ENCODE measurements at regions not wholly inside any gene's neighbourhood (a gene's known extent, or its start where the extent isn't known, plus 50 kb on each side); places are given as distances from the start of the nearest gene placed in this dataset.
"Not testable (repeated sequence)": the region's sequence is repeated elsewhere in the genome, so short reads cannot be mapped to it uniquely, and the experiment has no call there.

DNA sequence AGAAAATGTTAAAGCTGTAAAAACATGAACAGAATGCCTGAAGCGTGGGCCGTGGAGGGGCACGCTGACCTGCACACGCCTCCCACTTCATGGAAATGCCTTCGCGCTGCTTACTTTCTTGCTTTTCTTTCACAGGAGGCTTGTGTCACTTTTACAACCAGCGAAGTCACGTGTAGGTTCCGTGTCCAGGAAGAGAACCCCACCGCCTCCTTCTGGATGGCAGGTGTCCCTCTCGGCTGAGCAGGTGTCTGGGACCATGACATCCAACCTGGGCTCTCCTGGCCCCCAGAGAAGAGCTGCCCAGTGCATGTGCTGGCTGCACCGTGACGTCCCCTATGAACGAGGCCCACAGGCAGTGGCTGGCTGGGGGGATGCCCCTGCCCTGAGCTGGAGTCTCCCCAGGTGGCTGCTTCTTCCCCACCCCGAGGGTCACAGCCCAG, 345.0 kb upstream of the SFSWAP start:
- Histone ChIP-seq H3K27me3 (ENCODE audit: control insufficient read depth, insufficient read depth, low read length) (no peaks in the 10 kb centered on the region), H3K4me3 (ENCODE audit: low read depth, low read length) (no peak overlapping the region), H3K36me3 (ENCODE audit: control insufficient read depth, insufficient read depth, low read length) (no peaks in the 10 kb centered on the region)
- DNase-seq (ENCODE audit: low read depth) = no peak
- no peak for FAIRE-seq
- no peak for TF ChIP-seq CTCF (IDR thresholded peaks at IDR 0.05; ENCODE audit: insufficient read depth, low read length, severe bottlenecking)

DNA sequence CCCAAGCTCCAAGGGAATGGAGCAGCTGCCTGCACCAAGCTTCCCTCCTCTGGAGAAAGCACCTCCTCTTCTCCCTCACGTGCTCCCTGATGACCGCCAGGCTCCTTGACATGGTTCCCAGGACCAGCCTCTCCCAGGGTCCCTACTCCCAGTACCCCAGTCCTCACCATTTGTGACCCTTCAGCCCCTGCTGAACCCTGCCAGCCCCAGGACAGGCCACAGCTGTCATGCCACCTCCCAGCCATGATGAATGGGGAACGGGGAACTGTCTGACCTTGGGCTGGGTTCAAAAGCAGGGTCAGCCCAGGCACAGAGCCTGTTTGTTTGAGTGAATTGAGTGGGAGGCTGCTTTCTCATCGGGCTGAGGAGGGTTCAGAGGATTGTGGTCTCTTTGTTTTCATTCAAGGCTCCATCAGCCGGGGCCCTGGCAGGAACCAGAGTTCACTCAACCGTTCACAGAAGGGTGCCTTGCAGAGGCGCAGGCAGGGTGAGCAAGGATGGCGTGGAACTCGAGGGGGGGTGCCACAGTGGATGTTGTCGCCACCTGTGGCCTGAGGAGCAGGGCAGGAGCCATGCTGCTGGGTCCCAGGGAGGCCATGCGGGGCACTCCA, 344.5 kb upstream of the SFSWAP start:
- DNase-seq (ENCODE audit: low read depth) (no peak), FAIRE-seq (no peak)
- Histone ChIP-seq H3K4me3 (ENCODE audit: low read depth, low read length) (no peak overlapping the region), H3K27me3 (ENCODE audit: control insufficient read depth, insufficient read depth, low read length) (no peaks in the 10 kb centered on the region), H3K36me3 (ENCODE audit: control insufficient read depth, insufficient read depth, low read length) (no peaks in the 10 kb centered on the region)
- TF ChIP-seq CTCF (IDR thresholded peaks at IDR 0.05; ENCODE audit: insufficient read depth, low read length, severe bottlenecking) = no peak

- not testable (repeated sequence) for H3K27me3 ChIP-seq (ENCODE audit: control insufficient read depth, insufficient read depth, low read length); FAIRE-seq; H3K4me3 ChIP-seq (ENCODE audit: low read depth, low read length); H3K36me3 ChIP-seq (ENCODE audit: control insufficient read depth, insufficient read depth, low read length); DNase-seq (ENCODE audit: low read depth)
These were observed 343.6 kb upstream of the SFSWAP start for GRCh38 chr12:131367067-131367982.

- no peak for TF ChIP-seq CTCF (IDR thresholded peaks at IDR 0.05; ENCODE audit: insufficient read depth, low read length, severe bottlenecking)
- Histone ChIP-seq H3K27me3 (ENCODE audit: control insufficient read depth, insufficient read depth, low read length) (no peaks in the 10 kb centered on the region), H3K4me3 (ENCODE audit: low read depth, low read length) (no peak overlapping the region), H3K36me3 (ENCODE audit: control insufficient read depth, insufficient read depth, low read length) (no peaks in the 10 kb centered on the region)
- DNase-seq (ENCODE audit: low read depth) (no peak), FAIRE-seq (no peak)
These were observed 342.8 kb upstream of the SFSWAP start for GRCh38 chr12:131367983-131368667.

DNA sequence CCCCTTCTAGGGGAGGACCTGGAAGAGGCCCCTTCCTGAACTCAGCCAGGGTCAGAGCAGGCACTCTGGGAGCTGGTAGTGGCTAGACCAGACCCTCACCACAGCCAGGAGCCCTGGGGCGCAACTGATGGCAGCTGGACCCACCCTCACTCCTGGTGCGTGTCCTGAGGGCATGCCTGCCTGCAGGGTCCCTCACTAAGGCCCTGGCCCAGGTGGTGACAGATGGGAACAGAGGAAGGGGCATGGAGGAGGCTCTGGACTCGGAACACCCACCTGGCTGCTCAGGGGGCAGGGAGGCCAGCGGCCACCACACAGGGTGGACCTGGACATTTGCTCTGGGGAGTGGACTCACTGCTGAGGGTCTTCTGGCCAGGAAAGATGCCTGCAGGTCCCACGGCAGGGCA, 342.2 kb upstream of the SFSWAP start:
- DNase-seq (ENCODE audit: low read depth) (no peak), FAIRE-seq (no peak)
- no peaks in the 10 kb centered on the region for H3K27me3 ChIP-seq (ENCODE audit: control insufficient read depth, insufficient read depth, low read length)
- TF ChIP-seq CTCF (IDR thresholded peaks at IDR 0.05; ENCODE audit: insufficient read depth, low read length, severe bottlenecking) = no peak
- no peaks in the 10 kb centered on the region for H3K36me3 ChIP-seq (ENCODE audit: control insufficient read depth, insufficient read depth, low read length)
- H3K4me3 ChIP-seq (ENCODE audit: low read depth, low read length) = no peak overlapping the region
